Kidney epithelial cell (primary cell): ENCODE measurements at regions not wholly inside any gene's neighbourhood (a gene's known extent, or its start where the extent isn't known, plus 50 kb on each side); places are given as distances from the start of the nearest gene placed in this dataset.
A peak's percentile ranks its signal among the peaks of the same experiment; 100 is the strongest.

Experiments used
- DNase-seq: peaks from one replicate; pipeline ENCODE4 v3.0.0-alpha.2; 2010; ENCODE audit warnings: low read depth
- H3K27me3 ChIP-seq: 2 replicates; pipeline ENCODE4 v1.6.0; 2011; ENCODE audit warnings: low read length; ENCODE audit not compliant: control insufficient read depth, insufficient read depth
- H3K36me3 ChIP-seq: 2 replicates; pipeline ENCODE4 v1.5.1; 2011; ENCODE audit warnings: low read length; ENCODE audit not compliant: control insufficient read depth, insufficient read depth
- H3K4me3 ChIP-seq: 2 replicates; pipeline ENCODE4 v1.5.1; 2011; ENCODE audit warnings: low read depth, mild to moderate bottlenecking, control low read depth, low read length
- TF ChIP-seq, protein P1 (sequence below): IDR thresholded peaks from 2 replicates; pipeline ENCODE4 v1.5.1; 2011; ENCODE audit warnings: mild to moderate bottlenecking, moderate library complexity, low read length, control low read depth, inconsistent platforms; ENCODE audit not compliant: insufficient read depth, poor library complexity, severe bottlenecking

DNA sequence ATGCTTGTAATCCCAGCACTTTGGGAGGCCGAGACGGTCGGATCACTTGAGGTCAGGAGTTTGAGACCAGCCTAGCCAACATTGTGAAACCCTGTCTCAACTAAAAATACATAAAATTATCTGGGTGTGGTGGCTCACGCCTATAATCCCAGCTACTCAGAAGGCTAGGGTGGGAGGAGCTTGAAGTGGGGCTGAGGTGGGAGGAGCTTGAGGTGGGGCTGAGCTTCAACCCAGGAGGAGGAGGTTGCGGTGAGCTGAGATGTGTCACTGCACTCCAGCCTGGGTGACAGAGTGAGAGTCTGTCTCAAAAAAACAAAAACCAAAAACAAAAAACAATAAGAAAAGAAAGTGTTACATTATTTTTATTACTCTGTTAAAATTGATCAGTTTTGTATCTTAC is 1164.4 kb upstream of the IGFBP7 start:
- TF ChIP-seq, protein P1, sequence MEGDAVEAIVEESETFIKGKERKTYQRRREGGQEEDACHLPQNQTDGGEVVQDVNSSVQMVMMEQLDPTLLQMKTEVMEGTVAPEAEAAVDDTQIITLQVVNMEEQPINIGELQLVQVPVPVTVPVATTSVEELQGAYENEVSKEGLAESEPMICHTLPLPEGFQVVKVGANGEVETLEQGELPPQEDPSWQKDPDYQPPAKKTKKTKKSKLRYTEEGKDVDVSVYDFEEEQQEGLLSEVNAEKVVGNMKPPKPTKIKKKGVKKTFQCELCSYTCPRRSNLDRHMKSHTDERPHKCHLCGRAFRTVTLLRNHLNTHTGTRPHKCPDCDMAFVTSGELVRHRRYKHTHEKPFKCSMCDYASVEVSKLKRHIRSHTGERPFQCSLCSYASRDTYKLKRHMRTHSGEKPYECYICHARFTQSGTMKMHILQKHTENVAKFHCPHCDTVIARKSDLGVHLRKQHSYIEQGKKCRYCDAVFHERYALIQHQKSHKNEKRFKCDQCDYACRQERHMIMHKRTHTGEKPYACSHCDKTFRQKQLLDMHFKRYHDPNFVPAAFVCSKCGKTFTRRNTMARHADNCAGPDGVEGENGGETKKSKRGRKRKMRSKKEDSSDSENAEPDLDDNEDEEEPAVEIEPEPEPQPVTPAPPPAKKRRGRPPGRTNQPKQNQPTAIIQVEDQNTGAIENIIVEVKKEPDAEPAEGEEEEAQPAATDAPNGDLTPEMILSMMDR: no peak
- DNase-seq: no peak
- no peaks in the 10 kb centered on the region for H3K27me3 ChIP-seq
- no peaks in the 10 kb centered on the region for H3K36me3 ChIP-seq
- no peak overlapping the region for H3K4me3 ChIP-seq

DNA sequence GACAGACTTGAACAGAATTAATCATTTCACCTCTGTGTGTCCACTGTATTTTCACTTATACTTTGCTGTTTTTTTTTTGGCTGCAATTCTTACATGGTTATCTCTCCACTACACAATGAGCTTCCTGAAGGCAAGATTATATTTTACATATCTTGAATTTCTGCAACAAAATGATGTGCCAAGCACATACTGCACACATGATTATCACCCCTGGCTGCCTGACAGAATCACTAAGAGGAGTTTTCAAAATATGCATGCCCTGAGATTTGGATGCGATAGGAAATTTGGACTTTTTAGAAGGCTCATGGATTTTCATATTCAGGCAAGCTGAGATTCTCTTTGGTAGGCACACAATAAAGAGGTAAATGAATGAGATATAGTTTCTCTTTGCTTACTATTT is 1162.1 kb upstream of the IGFBP7 start:
- H3K27me3 ChIP-seq: no peaks in the 10 kb centered on the region
- H3K36me3 ChIP-seq: no peaks in the 10 kb centered on the region
- TF ChIP-seq, protein P1: no peak
- H3K4me3 ChIP-seq: no peak overlapping the region
- DNase-seq: no peak

DNA sequence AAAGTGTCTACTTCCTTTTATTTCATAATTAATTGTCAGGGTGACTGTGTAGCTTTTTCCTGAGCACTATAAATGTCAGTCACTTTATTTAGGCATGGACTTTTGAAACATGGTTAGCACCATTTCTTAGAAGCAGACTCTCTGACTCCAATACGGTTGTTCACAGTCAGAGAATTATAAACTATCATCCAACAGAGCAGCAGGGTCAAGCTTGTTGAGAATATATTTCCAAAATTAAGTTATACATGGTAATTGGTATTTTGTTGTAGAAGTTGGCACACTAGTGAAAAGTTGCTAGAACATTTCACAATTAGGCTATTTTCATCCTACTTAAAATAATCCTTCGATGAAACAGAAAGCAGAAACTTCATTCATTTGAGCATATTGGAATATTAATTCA is 1155.5 kb upstream of the IGFBP7 start:
- TF ChIP-seq, protein P1: no peak
- Histone ChIP-seq H3K36me3 (no peaks in the 10 kb centered on the region), H3K4me3 (no peak overlapping the region), H3K27me3 (no peaks in the 10 kb centered on the region)
- DNase-seq: no peak

GRCh38 chr4:58261526-58261925 is 1151.3 kb upstream of the IGFBP7 start:
- peak; percentile 29 for DNase-seq
- Histone ChIP-seq H3K4me3 (no peak overlapping the region), H3K27me3 (no peaks in the 10 kb centered on the region), H3K36me3 (no peaks in the 10 kb centered on the region)
- TF ChIP-seq, protein P1: no peak

GRCh38 chr4:58254291-58254690 is 1144.1 kb upstream of the IGFBP7 start:
- Histone ChIP-seq H3K4me3 (no peak overlapping the region), H3K36me3 (no peaks in the 10 kb centered on the region), H3K27me3 (no peaks in the 10 kb centered on the region)
- TF ChIP-seq, protein P1: no peak
- no peak for DNase-seq

DNA sequence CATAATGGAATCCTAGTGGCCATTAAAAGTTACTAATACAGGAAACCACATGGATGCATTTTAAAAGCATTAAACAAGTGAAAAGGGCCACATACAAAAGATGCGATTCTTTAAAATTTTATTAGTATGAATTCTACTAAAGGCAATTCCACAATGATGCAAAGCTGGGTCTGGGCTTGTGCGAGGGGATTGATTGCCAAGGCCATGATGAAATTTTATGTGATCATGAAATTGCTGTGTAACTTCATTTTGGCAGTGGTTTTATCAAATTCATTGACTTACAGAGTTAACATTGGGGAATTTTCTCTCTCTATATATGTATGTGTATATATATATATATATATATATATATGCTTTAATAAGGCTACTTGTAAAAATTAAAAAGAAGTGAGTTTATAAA is 1142.5 kb upstream of the IGFBP7 start:
- DNase-seq: no peak
- Histone ChIP-seq H3K4me3 (no peak overlapping the region), H3K36me3 (no peaks in the 10 kb centered on the region), H3K27me3 (no peaks in the 10 kb centered on the region)
- TF ChIP-seq, protein P1: no peak
